Hepatic stellate cell (primary cell): ENCODE measurements at regions not wholly inside any gene's neighbourhood (a gene's known extent, or its start where the extent isn't known, plus 50 kb on each side); places are given as distances from the start of the nearest gene placed in this dataset.

Source experiments
- DNase-seq: peaks from one replicate; pipeline ENCODE4 v3.0.0; 2011; ENCODE audit warnings: low spot score

DNA sequence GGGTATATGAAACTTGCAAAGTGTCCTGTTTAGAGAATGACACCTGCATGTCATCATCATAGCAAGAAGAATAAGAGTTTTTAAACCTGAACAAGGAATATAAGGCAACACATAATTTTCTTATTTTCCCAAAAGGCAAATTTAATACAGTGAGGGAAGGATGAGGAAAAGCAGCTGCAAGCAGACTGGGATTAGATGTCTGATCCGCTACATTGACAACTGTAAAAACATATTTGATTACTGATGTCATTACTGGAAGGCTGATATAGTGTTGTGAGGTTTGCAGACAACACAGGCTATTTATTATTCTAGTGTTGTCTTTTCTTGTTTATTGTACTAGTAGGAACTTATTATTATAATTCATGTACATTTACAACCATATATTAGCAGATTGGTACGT, 528.7 kb downstream of the ZIC1 start:
- no peak for DNase-seq

DNA sequence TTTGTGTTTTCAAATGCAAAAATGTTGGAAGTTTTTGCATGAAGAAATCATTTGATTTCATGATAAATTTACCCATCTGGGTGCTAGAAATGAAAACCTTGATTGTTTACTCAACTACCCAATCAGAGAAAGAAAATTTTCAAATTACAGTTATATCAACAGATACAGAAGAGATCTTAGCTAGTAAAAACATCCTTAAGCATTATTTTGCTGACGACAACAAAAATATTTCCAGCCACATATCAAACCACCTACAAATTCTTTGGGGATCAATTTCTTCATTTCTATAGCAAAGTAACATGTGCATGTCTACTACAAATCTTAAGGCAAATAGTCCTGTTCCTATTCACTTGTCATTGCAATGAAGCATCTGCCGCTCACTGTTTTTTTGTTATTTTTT, 530.3 kb downstream of the ZIC1 start:
- DNase-seq = no peak

DNA sequence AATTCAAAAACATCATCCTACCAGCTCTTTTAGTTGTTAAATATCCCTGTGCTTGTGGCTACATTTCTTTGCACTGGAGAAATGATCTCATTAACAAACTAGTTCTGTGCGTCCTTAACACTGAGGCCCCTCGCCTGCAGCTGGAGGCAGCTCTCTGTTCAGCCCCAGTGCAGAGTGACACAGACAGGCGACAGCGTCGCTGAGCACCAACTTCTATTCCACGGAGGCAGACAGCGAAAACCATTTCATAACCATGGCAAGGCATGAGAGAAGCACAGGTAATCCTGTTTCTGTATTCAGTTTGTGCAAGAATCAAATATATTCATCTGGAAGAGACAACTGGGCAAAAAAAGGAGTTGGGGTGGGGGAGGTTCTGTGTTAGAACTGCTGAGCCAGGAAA, 530.7 kb downstream of the ZIC1 start:
- DNase-seq = no peak

DNA sequence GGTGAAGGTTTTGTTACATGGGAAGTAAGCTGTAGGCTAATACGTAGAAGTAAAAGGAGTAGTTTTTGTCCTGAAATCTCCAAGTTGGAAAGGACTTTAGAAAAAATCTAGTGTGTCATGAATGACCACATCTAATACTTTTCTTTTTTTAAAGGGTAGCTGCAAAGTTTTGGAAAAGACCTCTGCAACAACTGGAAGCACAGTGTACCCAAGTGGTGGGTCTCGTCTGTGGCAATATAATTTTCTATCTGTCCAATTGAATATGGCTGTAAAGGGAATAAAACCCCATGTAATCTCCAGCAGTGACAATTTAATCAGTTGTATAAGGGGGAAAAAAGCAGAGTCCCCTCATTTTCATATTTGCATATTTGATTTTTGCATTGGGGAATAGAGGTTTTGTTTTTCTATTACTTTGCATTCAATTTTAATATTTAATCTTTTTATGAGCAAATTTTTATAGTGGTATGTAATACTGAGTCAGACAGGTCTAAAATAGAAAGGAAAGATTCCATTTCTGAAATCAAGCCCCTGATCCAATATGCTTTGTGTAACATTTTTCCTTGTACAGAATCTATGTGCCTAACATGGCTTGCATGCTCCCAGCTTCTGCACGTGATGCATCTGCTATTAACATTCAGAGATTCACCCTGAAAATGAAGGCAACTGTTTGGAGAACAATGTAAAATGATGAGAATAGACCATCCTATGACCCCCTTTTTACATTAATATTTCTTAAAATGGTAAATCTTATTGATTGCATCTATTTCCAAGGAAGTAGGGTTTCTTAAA, 531.4 kb downstream of the ZIC1 start:
- DNase-seq = no peak

GRCh38 chr3:147941969-147942368, 532.8 kb downstream of the ZIC1 start:
- no peak for DNase-seq

GRCh38 chr3:147943265-147943945, 534.2 kb downstream of the ZIC1 start:
- DNase-seq = peak; percentile 26

DNA sequence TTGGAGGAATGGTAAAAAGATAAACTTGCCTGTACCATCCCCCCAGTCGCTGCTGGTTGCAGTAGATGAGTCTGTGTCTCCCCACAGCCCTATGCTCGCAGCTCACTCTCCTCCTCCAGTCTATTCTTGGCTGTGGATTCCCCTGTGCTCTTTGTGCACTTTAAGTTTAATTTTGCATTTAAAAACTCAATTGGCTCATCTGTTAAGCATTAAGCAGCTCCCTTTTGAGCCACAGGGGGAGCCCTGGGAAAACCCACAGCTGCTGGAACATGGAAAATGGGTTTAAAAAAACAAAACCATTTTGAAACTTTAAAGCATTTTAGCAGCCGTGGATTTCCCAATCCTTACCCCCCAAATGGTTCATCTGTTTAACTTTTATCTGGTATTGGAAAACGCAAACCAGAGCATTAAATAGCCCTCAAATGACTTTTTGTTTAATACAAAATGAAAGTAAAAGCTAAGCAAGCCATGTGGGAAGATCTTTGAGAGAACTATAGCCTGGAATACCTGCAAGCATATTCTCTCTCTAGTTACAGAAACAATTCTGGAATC, 536.9 kb downstream of the ZIC1 start:
- DNase-seq = peak; percentile 66

- no peak for DNase-seq
These were observed 547.5 kb downstream of the ZIC1 start for GRCh38 chr3:147956615-147957014.

- DNase-seq = no peak
These were observed 549.6 kb downstream of the ZIC1 start for GRCh38 chr3:147958754-147959153.

DNA sequence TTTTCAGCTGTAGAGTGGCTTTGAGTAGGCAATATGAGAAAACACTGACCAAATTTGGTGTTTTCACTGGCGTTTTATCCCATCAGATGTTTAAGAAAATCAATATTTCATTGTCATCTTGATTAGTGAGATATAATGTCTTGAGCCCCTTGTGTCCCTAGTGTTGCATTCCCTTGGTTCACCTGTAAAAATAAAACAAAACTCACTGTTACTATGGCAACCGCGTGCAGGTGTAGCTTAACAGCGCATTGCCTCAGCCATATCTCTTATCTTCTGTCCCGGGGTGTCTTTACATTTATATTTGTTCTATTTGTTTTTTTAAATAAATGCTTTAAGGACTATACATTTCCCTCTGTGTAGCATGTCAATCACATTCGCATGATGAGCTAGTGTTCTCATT, 551.6 kb downstream of the ZIC1 start:
- no peak for DNase-seq

- DNase-seq = no peak
These were observed 553.4 kb downstream of the ZIC1 start for GRCh38 chr3:147962408-147963164.

- DNase-seq = no peak
These were observed 554.5 kb downstream of the ZIC1 start for GRCh38 chr3:147963711-147964110.

GRCh38 chr3:147975165-147975564, 566.0 kb downstream of the ZIC1 start:
- no peak for DNase-seq

- no peak for DNase-seq
These were observed 567.8 kb downstream of the ZIC1 start for GRCh38 chr3:147977001-147977400.

DNA sequence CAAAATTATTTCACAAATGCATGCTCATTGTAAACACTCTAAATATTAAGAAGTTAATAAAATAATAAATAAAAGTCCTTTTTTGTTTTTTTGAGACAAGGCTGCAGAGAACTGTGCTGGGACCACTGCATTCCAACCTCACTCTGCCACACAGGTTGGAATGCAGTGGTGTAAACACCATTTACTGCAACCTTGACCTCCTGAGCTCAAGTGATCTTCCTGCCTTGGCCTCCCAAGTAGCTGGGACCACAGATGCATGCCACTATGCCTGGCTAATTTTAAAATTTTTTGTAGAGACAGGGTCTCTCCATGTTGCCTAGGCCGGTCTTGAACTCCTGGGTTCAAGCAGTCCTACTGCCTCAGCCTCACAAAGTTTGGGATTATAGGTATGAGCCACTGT, 578.4 kb downstream of the ZIC1 start:
- no peak for DNase-seq

DNA sequence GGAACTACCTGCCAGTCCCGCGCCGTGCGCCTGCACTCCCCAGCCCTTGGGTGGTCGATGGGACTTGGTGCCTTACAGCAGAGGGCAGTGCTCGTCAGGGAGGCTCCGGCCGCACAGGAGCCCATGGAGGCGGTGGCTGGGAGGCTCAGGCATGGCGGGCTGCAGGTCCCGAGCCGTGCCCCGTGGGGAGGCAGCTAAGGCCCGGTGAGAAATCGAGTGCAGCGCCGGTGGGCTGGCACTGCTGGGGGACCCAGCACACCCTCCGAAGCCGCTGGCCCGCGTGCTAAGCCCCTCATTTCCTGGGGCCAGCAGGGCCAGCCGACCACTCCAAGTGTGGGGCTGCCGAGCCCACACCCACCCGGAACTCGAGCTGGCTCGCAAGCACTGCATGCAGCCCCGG, 580.2 kb downstream of the ZIC1 start:
- no peak for DNase-seq

- DNase-seq = no peak
These were observed 593.6 kb downstream of the ZIC1 start for GRCh38 chr3:148002705-148003205.

DNA sequence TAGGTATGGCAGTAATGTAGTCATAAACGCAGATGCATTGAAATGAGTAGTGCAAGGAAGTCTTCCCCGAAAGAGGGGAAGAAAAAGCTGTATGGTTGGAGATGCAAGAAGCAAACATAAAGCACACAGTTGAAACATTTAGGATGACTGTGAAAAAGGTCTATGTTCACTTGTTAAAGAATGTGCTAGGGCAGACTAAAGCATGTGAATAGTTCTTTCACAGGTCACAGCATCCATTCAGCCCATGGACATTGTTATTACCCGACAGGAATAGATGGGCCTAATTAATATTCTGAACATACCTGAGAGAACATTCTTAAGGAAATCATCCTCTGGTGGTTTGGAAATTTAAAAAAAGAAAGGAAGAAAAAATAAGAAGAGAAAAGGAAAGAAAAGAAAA, 595.2 kb downstream of the ZIC1 start:
- no peak for DNase-seq

DNA sequence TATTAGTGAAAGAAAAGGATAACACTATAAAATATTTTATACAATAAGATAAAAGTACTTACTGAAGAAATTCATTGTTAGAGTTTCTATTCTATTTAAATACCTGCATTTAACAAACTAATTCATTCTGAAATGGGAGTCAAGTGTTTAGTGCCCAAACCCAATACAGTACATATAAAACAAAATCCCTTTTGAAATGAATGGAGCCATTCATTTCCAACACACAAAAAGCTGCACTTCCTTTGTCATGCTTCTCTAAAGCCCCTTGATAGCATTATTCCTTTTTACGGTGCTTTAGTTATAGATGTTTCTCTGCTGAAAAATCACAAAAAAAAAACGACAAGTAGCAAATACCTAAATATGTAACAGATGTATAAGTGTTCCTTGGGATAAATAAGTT, 596.3 kb downstream of the ZIC1 start:
- DNase-seq = no peak

DNA sequence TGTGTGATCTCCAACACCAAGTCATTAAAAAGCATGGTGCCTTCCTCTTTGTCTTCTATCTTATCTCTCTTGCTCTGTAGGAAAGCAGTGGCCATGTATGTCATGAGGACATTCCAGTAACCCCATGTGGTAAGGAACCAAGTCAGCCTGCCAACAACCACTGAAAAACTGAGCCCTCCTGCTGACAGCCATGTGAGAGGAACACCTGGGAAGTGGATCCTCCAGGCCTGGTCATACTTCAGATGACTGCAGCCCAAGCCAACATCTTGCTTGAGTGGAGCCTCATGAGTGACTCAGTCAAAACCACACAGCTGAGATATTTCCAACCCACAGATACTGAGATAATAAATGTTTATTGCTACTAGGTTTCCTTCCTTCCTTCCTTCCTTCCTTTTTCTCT, 597.3 kb downstream of the ZIC1 start:
- no peak for DNase-seq

DNA sequence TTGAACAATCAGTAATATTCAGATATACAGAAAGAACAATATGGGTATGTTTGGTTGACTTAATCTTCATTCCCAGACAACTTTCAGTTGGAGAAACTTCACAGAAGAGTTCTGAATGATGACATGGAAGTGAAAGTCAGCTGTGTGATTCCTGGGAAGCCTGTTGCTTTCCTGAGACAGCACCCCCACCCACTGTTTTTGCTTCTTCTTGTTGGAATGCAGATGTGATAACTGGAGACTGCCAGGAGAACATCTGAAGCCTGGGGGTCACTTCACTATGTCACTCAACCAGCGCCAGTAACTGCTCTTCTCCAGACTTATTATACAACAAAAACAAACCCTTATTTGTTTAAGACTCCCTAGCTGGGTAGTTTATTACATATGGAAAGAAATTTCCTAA, 599.4 kb downstream of the ZIC1 start:
- no peak for DNase-seq

DNA sequence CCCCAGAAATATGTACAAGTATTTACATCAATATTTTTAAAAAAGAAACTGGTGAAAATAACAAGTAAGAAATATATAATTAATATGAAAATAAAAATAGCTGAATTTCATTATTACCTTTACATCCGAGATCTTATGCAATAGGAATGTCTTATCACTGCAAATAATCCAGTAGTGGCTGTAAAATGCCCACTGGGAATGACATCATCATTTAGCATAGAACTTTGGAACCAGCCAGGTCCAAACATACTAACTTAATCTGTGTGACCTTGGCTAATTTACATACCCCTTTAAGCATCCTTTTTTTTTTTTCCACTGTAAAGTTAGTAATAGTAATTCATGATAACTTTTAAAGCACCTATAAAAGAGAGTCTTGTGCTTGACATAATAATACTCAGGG, 611.7 kb downstream of the ZIC1 start:
- no peak for DNase-seq

DNA sequence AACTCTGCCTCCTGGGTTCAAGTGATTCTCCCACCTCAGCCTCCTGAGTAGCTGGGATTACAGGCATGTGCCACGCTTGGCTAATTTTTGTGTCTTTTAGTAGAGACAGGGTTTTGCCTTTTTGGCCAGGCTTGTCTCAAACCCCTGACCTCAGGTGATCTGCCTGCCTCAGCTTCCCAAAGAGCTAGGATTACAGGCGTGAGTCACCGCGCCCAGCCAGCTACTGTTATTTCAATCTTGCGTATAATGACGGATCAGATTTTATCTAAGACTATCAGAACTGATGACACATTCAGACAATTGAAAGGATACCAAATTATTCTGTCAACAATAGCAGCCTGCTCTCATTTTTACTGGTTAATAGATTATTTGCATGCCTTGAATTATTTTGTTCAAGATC, 612.2 kb downstream of the ZIC1 start:
- no peak for DNase-seq
